ENCODE measurements at regions not wholly inside any gene's neighbourhood (a gene's known extent, or its start where the extent isn't known, plus 50 kb on each side); places are given as distances from the start of the nearest gene placed in this dataset.

GRCh38 chr20:24060851-24061590 lies 72.4 kb upstream of the GGTLC1 start:
- no peaks in the 10 kb centered on the region for H3K36me3 ChIP-seq (ENCODE audit: control insufficient read depth, insufficient read depth, low read length)
- 85 to 87% methylated on average over 7 to 13 of the region's 13 CpGs for WGBS, 2 experiments (ENCODE audit: insufficient coverage in 1 of 2, insufficient read length in 1 of 2)
- Mint-ChIP-seq H3K27me3 (ENCODE audit: insufficient read depth) (no peaks in the 10 kb centered on the region), H3K36me3 (ENCODE audit: low read depth) (no peaks in the 10 kb centered on the region), H3K9me3 (no peaks in the 10 kb centered on the region), H3K4me1 (peaks cover 4% of the 10 kb centered on the region), H3K4me3 (no peak overlapping the region), H3K27ac (no peak overlapping the region)
- DNase-seq, result peak; percentile 67
- no peaks in the 10 kb centered on the region for H3K4me1 ChIP-seq (ENCODE audit: control insufficient read depth, insufficient read depth, low read length)
- H3K4me3 ChIP-seq (ENCODE audit: low read length), result no peak overlapping the region
- H3K9ac ChIP-seq (ENCODE audit: extremely low read depth, low read length, poor library complexity, severe bottlenecking), result no peak overlapping the region
- H3K27me3 ChIP-seq (ENCODE audit: control insufficient read depth, insufficient read depth, low read length, poor library complexity, severe bottlenecking), result no peaks in the 10 kb centered on the region
- TF ChIP-seq CTCF (conservative IDR thresholded peaks at IDR 0.05), result no peak
- H3K27ac ChIP-seq (ENCODE audit: low read depth, low read length), result no peak overlapping the region
- H3K9me3 ChIP-seq (ENCODE audit: control insufficient read depth, low read length), result no peaks in the 10 kb centered on the region

- no peaks in the 10 kb centered on the region for H3K9me3 ChIP-seq (ENCODE audit: control insufficient read depth, low read length)
- H3K27ac ChIP-seq (ENCODE audit: low read depth, low read length), result no peak overlapping the region
- peaks cover 4% of the 10 kb centered on the region for H3K4me1 Mint-ChIP-seq
- H3K27ac Mint-ChIP-seq, result no peak overlapping the region
- WGBS, 2 experiments (ENCODE audit: insufficient coverage in 1 of 2, insufficient read length in 1 of 2), result 93 to 95% methylated on average over 3 to 5 of the region's 5 CpGs
- no peaks in the 10 kb centered on the region for H3K9me3 Mint-ChIP-seq
- H3K36me3 ChIP-seq (ENCODE audit: control insufficient read depth, insufficient read depth, low read length), result no peaks in the 10 kb centered on the region
- H3K4me3 Mint-ChIP-seq, result no peak overlapping the region
- H3K27me3 ChIP-seq (ENCODE audit: control insufficient read depth, insufficient read depth, low read length, poor library complexity, severe bottlenecking), result no peaks in the 10 kb centered on the region
- no peaks in the 10 kb centered on the region for H3K4me1 ChIP-seq (ENCODE audit: control insufficient read depth, insufficient read depth, low read length)
- no peaks in the 10 kb centered on the region for H3K36me3 Mint-ChIP-seq (ENCODE audit: low read depth)
- peak; percentile 38 for TF ChIP-seq CTCF (conservative IDR thresholded peaks at IDR 0.05)
- no peaks in the 10 kb centered on the region for H3K27me3 Mint-ChIP-seq (ENCODE audit: insufficient read depth)
- no peak for DNase-seq
- H3K9ac ChIP-seq (ENCODE audit: extremely low read depth, low read length, poor library complexity, severe bottlenecking), result no peak overlapping the region
- H3K4me3 ChIP-seq (ENCODE audit: low read length), result no peak overlapping the region
These were observed 70.6 kb upstream of the GGTLC1 start for GRCh38 chr20:24059174-24059573.

GRCh38 chr20:24056491-24056890 lies 67.9 kb upstream of the GGTLC1 start:
- no peaks in the 10 kb centered on the region for H3K4me1 ChIP-seq (ENCODE audit: control insufficient read depth, insufficient read depth, low read length)
- no peak overlapping the region for H3K27ac ChIP-seq (ENCODE audit: low read depth, low read length)
- WGBS, 2 experiments (ENCODE audit: insufficient coverage in 1 of 2, insufficient read length in 1 of 2), result 92 to 96% methylated on average over 1 of the region's 1 CpG
- Mint-ChIP-seq H3K9me3 (no peaks in the 10 kb centered on the region), H3K4me3 (no peak overlapping the region), H3K27ac (no peak overlapping the region), H3K27me3 (ENCODE audit: insufficient read depth) (no peaks in the 10 kb centered on the region), H3K36me3 (ENCODE audit: low read depth) (no peaks in the 10 kb centered on the region), H3K4me1 (peaks cover 4% of the 10 kb centered on the region)
- no peak overlapping the region for H3K9ac ChIP-seq (ENCODE audit: extremely low read depth, low read length, poor library complexity, severe bottlenecking)
- no peak overlapping the region for H3K4me3 ChIP-seq (ENCODE audit: low read length)
- no peaks in the 10 kb centered on the region for H3K9me3 ChIP-seq (ENCODE audit: control insufficient read depth, low read length)
- no peaks in the 10 kb centered on the region for H3K36me3 ChIP-seq (ENCODE audit: control insufficient read depth, insufficient read depth, low read length)
- no peak for DNase-seq
- TF ChIP-seq CTCF (conservative IDR thresholded peaks at IDR 0.05), result no peak
- no peaks in the 10 kb centered on the region for H3K27me3 ChIP-seq (ENCODE audit: control insufficient read depth, insufficient read depth, low read length, poor library complexity, severe bottlenecking)
